Stimulated activated naive CD8-positive, alpha-beta T cell treated with anti-CD3 and anti-CD28 coated beads, Interleukin-15, Interleukin-2, amounts not matched to agents 100 ng/mL and 50 ng/mL, for 24 hours (primary cell): ENCODE measurements at regions not wholly inside any gene's neighbourhood (a gene's known extent, or its start where the extent isn't known, plus 50 kb on each side); places are given as distances from the start of the nearest gene placed in this dataset.
"Not testable (repeated sequence)": the region's sequence is repeated elsewhere in the genome, so short reads cannot be mapped to it uniquely, and the experiment has no call there.

Source experiments
- H3K27ac Mint-ChIP-seq: one replicate; pipeline ENCODE4 v1.8.0; 2021; ENCODE audit warnings: mild to moderate bottlenecking, mixed read lengths
- H3K27me3 Mint-ChIP-seq: one replicate; pipeline ENCODE4 v1.8.0; 2021; ENCODE audit warnings: mixed read lengths
- H3K36me3 Mint-ChIP-seq: one replicate; pipeline ENCODE4 v1.8.0; 2021; ENCODE audit warnings: low read depth, mixed read lengths
- H3K4me1 Mint-ChIP-seq: one replicate; pipeline ENCODE4 v1.8.0; 2021; ENCODE audit warnings: low read depth, mixed read lengths
- H3K4me3 Mint-ChIP-seq: one replicate; pipeline ENCODE4 v1.8.0; 2021; ENCODE audit warnings: mild to moderate bottlenecking, mixed read lengths
- H3K9me3 Mint-ChIP-seq: one replicate; pipeline ENCODE4 v1.8.0; 2021; ENCODE audit warnings: mixed read lengths

DNA sequence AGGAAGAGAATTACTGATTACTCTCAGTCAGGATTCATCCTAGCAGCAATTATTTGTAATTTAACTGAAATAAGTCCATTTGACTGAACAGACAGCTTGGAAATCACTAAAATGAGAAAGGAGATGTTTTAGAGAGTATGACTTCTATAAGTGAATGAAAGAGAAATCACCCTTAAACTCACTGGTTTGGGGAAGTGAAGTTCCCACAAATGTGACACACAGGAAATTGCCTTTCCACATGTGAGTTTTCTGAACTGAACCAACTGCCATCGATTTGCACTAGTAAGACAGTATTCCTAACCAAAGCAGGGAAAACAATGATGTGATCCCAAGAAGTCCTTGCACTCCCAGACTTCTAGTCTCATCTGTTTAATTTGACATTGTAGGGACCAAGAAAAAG, 110.5 kb downstream of the FAM72C start:
- not testable (repeated sequence) for H3K4me1 Mint-ChIP-seq, H3K27ac Mint-ChIP-seq, H3K27me3 Mint-ChIP-seq, H3K36me3 Mint-ChIP-seq, H3K9me3 Mint-ChIP-seq, H3K4me3 Mint-ChIP-seq

GRCh38 chr1:143855867-143856266, 115.9 kb downstream of the FAM72C start:
- not testable (repeated sequence) for H3K4me1 Mint-ChIP-seq, H3K27me3 Mint-ChIP-seq, H3K9me3 Mint-ChIP-seq, H3K4me3 Mint-ChIP-seq, H3K36me3 Mint-ChIP-seq, H3K27ac Mint-ChIP-seq

DNA sequence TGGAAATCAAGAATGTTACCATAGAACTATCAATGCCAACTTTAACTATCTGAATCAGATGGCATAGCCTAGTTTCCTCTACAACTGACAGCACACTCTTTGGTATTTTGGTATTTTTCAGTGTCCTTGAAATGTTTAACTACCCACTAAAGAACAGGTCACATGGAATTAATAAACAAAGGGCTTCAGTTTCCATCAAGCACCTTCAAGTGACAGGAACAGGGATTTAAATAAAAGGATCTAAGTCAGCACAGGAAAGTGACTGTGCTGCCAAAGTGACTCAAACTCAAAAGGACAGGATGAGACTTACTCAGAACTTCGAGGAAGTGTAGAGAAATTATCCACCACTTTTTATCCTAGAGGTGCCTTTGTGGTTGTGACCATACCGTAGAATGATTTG, 117.7 kb downstream of the FAM72C start:
- not testable (repeated sequence) for H3K4me1 Mint-ChIP-seq, H3K27ac Mint-ChIP-seq, H3K9me3 Mint-ChIP-seq, H3K27me3 Mint-ChIP-seq, H3K36me3 Mint-ChIP-seq, H3K4me3 Mint-ChIP-seq

- not testable (repeated sequence) for H3K4me1 Mint-ChIP-seq, H3K36me3 Mint-ChIP-seq, H3K27me3 Mint-ChIP-seq, H3K27ac Mint-ChIP-seq, H3K4me3 Mint-ChIP-seq, H3K9me3 Mint-ChIP-seq
These were observed 121.1 kb downstream of the FAM72C start for GRCh38 chr1:143850637-143851036.

GRCh38 chr1:143848859-143849258, 122.9 kb downstream of the FAM72C start:
- H3K4me3 Mint-ChIP-seq, H3K9me3 Mint-ChIP-seq, H3K36me3 Mint-ChIP-seq, H3K4me1 Mint-ChIP-seq, H3K27ac Mint-ChIP-seq: not testable (repeated sequence)
- peaks cover 12% of the 10 kb centered on the region for H3K27me3 Mint-ChIP-seq

GRCh38 chr1:143845193-143845592, 126.6 kb downstream of the FAM72C start:
- H3K27me3 Mint-ChIP-seq, H3K4me3 Mint-ChIP-seq, H3K36me3 Mint-ChIP-seq, H3K9me3 Mint-ChIP-seq, H3K4me1 Mint-ChIP-seq, H3K27ac Mint-ChIP-seq: not testable (repeated sequence)

GRCh38 chr1:143842058-143842457, 129.7 kb downstream of the FAM72C start:
- not testable (repeated sequence) for H3K4me1 Mint-ChIP-seq, H3K4me3 Mint-ChIP-seq, H3K36me3 Mint-ChIP-seq, H3K27ac Mint-ChIP-seq, H3K9me3 Mint-ChIP-seq
- H3K27me3 Mint-ChIP-seq = peaks cover 19% of the 10 kb centered on the region

GRCh38 chr1:143839182-143839581, 132.6 kb downstream of the FAM72C start:
- H3K9me3 Mint-ChIP-seq = not testable (repeated sequence)

GRCh38 chr1:143838598-143838929, 133.2 kb downstream of the FAM72C start:
- not testable (repeated sequence) for H3K36me3 Mint-ChIP-seq

More at GRCh38 chr1:143839182-143839581, 132.6 kb downstream of the FAM72C start:
- not testable (repeated sequence) for H3K36me3 Mint-ChIP-seq, H3K4me3 Mint-ChIP-seq, H3K27ac Mint-ChIP-seq, H3K4me1 Mint-ChIP-seq
- H3K27me3 Mint-ChIP-seq = peaks cover 16% of the 10 kb centered on the region

GRCh38 chr1:143837924-143838597, 133.7 kb downstream of the FAM72C start:
- peaks cover 16% of the 10 kb centered on the region for H3K27me3 Mint-ChIP-seq
- not testable (repeated sequence) for H3K4me1 Mint-ChIP-seq, H3K4me3 Mint-ChIP-seq, H3K36me3 Mint-ChIP-seq, H3K27ac Mint-ChIP-seq, H3K9me3 Mint-ChIP-seq

More at GRCh38 chr1:143838598-143838929, 133.2 kb downstream of the FAM72C start:
- not testable (repeated sequence) for H3K9me3 Mint-ChIP-seq, H3K4me1 Mint-ChIP-seq, H3K27ac Mint-ChIP-seq, H3K4me3 Mint-ChIP-seq
- peaks cover 16% of the 10 kb centered on the region for H3K27me3 Mint-ChIP-seq

GRCh38 chr1:143833376-143833775, 138.4 kb downstream of the FAM72C start:
- peaks cover 10% of the 10 kb centered on the region for H3K27me3 Mint-ChIP-seq
- not testable (repeated sequence) for H3K9me3 Mint-ChIP-seq, H3K36me3 Mint-ChIP-seq, H3K27ac Mint-ChIP-seq, H3K4me1 Mint-ChIP-seq, H3K4me3 Mint-ChIP-seq

DNA sequence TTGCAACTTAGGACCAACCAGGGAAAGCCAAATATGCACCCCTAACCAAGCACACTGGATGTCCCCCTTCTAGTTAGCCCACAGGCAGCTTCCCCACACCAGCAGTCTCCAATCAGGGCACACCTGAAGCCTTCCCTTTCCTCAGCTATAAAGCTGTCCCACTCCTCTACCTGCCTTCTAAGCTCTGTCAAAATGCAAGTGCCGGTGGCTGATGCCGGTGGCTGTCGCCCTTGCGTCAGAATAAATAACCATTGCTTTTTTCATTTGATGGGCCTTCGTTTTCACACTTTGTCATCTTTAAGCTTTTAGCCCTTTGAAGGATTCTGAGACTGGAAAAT, 139.4 kb downstream of the FAM72C start:
- H3K27me3 Mint-ChIP-seq, H3K27ac Mint-ChIP-seq, H3K4me1 Mint-ChIP-seq, H3K36me3 Mint-ChIP-seq, H3K4me3 Mint-ChIP-seq, H3K9me3 Mint-ChIP-seq: not testable (repeated sequence)

DNA sequence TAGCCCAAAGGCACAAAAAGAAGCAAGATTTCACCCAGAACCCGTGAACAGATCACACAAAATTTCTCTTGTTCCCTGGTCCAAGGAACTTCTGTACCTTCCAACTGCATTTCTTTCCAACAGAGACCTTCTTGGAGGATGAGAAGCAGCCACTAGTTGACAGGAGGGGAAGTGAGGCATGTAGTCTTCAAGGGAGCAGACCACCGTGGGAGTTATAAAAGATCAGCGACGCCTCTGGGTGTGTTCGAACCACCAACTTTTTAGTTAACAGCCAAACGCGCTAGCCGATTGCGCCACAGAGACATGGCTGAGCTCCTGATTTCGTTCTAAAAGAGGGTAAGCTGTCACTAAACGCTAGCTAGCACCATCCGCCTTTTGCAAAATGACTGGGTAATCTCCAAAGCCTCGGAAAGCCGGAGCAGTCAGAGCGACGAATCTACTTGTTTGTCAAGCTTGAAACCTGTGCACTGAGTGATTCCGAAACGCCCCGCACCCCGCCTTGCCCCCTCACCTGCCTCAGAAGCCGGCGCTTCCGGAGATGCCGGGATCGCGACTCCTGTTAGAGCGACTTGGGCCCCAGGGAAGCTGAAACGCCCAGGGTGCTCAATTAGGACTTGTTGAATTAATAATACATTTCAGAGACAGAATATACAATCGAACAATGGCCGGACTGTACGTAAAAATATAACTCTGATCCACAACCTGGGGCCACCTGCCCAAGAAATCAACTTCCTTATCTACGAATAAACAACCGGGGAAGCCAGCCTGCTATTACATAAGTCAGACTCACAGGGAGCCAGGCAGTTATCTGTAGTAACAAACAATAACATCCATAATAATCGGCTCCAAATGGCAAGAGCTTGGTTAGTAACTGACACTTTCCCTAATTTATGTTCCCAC, 140.1 kb downstream of the FAM72C start:
- H3K27ac Mint-ChIP-seq, H3K4me1 Mint-ChIP-seq, H3K27me3 Mint-ChIP-seq, H3K4me3 Mint-ChIP-seq, H3K36me3 Mint-ChIP-seq, H3K9me3 Mint-ChIP-seq: not testable (repeated sequence)

DNA sequence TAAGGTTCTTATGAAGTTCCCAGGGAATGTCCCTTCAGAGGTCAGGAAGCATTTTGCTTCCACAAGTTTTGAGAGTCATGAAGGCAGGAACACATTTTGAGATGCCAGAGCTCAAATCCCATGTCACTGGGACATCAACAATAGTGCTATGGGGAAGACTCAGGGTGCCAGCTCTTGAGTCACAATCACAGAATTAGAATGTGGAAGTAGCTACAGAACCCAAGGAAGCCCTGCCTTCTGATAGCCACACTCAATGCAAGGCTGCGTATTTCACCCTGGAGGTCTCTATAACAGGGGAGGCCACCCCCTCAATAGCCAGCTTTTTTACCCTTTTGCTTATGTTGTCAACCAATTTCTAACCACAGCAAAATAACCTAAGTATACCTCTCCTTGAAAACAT, 145.6 kb downstream of the FAM72C start:
- H3K36me3 Mint-ChIP-seq, H3K4me3 Mint-ChIP-seq, H3K27ac Mint-ChIP-seq, H3K4me1 Mint-ChIP-seq, H3K9me3 Mint-ChIP-seq, H3K27me3 Mint-ChIP-seq: not testable (repeated sequence)

GRCh38 chr1:143824266-143824665, 147.5 kb downstream of the FAM72C start:
- H3K4me1 Mint-ChIP-seq, H3K4me3 Mint-ChIP-seq, H3K9me3 Mint-ChIP-seq, H3K27me3 Mint-ChIP-seq, H3K36me3 Mint-ChIP-seq, H3K27ac Mint-ChIP-seq: not testable (repeated sequence)

GRCh38 chr1:143820058-143820457, 151.7 kb downstream of the FAM72C start:
- H3K4me3 Mint-ChIP-seq, H3K27me3 Mint-ChIP-seq, H3K9me3 Mint-ChIP-seq, H3K27ac Mint-ChIP-seq, H3K36me3 Mint-ChIP-seq, H3K4me1 Mint-ChIP-seq: not testable (repeated sequence)
